Transverse colon (tissue), 4 donors: ENCODE measurements at regions not wholly inside any gene's neighbourhood (a gene's known extent, or its start where the extent isn't known, plus 50 kb on each side); places are given as distances from the start of the nearest gene placed in this dataset.

Experiments used
- DNase-seq: peaks from one replicate; pipeline ENCODE4 v3.0.0-alpha.2; 2019
- H3K27ac ChIP-seq, 4 donors: fragments of 200-600 bp; sonication (generic); 2 replicates each; pipeline ENCODE4 v1.5.1; 2016 to 2018; ENCODE audit warnings: inconsistent platforms in 4 of 4
- H3K27me3 ChIP-seq: fragments of 200-600 bp; sonication (generic); 2 replicates; pipeline ENCODE4 v1.5.1; 2017; ENCODE audit warnings: inconsistent platforms
- H3K36me3 ChIP-seq, 4 donors: fragments of 200-600 bp; sonication (generic); 2 replicates each; pipeline ENCODE4 v1.5.1; 2017 to 2019; ENCODE audit warnings: inconsistent platforms in 4 of 4
- H3K4me1 ChIP-seq, 4 donors: fragments of 200-600 bp; sonication (generic); 2 replicates each; pipeline ENCODE4 v1.5.1; 2017 to 2020; ENCODE audit warnings: inconsistent platforms in 4 of 4
- H3K4me3 ChIP-seq, 4 donors: fragments of 200-600 bp; sonication (generic); 1 replicate in 1 of 4; 2 replicates in 3 of 4; pipeline versions ENCODE4 v1.5.1 to v1.6.1; 2017 to 2019; ENCODE audit warnings: inconsistent platforms in 4 of 4
- H3K9me3 ChIP-seq, 2 donors: fragments of 200-600 bp; sonication (generic); 2 replicates each; pipeline ENCODE4 v1.5.1; 2017 to 2019; ENCODE audit warnings: inconsistent platforms in 2 of 2
- CTCF ChIP-seq, 5 experiments: fragments of 200-600 bp in 3 of 5; fragments of 450-650 bp in 2 of 5; sonication (generic) in 3 of 5; IDR thresholded peaks; 1 replicate in 2 of 5; 2 replicates in 3 of 5; pipeline ENCODE4 v1.5.1; 2016 to 2017; ENCODE audit warnings: antibody characterized with exemption in 5 of 5, inconsistent platforms in 3 of 5, mild to moderate bottlenecking in 2 of 5, moderate library complexity in 1 of 5
- EP300 ChIP-seq: sonication (generic); formaldehyde crosslinking; IDR thresholded peaks from one replicate; pipeline ENCODE4 v1.6.1; 2017; ENCODE audit warnings: antibody characterized with exemption, low read depth
- POLR2A ChIP-seq: fragments of 450-650 bp; IDR thresholded peaks from one replicate; pipeline ENCODE4 v1.6.1; 2016; ENCODE audit warnings: antibody characterized with exemption, mild to moderate bottlenecking, moderate library complexity
- POLR2AphosphoS5 ChIP-seq, 3 donors: sonication (generic); formaldehyde crosslinking; IDR thresholded peaks; one replicate each; pipeline ENCODE4 v1.6.1; 2016; ENCODE audit warnings: antibody characterized with exemption in 3 of 3
- WGBS, 2 donors: methylation state at CpG; one replicate each; pipeline ENCODE4 v1.1.5; 2018; ENCODE audit warnings: low coverage in 1 of 2; 5-methylcytosine and 5-hydroxymethylcytosine counted together
- in situ Hi-C, 4 donors: fragments of 200-750 bp; cut with MboI; loops; one replicate each; pipeline versions ENCODE4 v1.15.0 to v1.15.1; 2017; ENCODE audit warnings: low sequenced_read_pairs in 3 of 4, low pct_ligation_motif_present in 1 of 4, low pct_unique_long_range_greater_than_20kb in 1 of 4
- intact Hi-C: fragments of 100-400 bp; cut with DNase I; formaldehyde crosslinking; loops from one replicate; pipeline ENCODE4 v1.15.1; 2023; ENCODE audit warnings: low total_unique reads

- H3K27ac ChIP-seq: no peak overlapping the region
- intact Hi-C loops (no loop called here), in situ Hi-C loops (no loop called here)
- no peaks in the 10 kb centered on the region for H3K36me3 ChIP-seq
- H3K4me1 ChIP-seq: no peaks in the 10 kb centered on the region
- TF ChIP-seq POLR2A (no peak), POLR2AphosphoS5 (IDR thresholded peaks at IDR 0.05) (no peak), CTCF (IDR thresholded peaks at IDR 0.05) (no peak), EP300 (no peak)
- no peaks in the 10 kb centered on the region for H3K9me3 ChIP-seq
- DNase-seq: no peak
- H3K27me3 ChIP-seq: peaks cover 6% of the 10 kb centered on the region
- WGBS, 2 donors: 74 to 82% methylated on average over 3 to 7 of the region's 7 CpGs
- no peak overlapping the region for H3K4me3 ChIP-seq
Measured at GRCh38 chr2:16039823-16040222, 99.5 kb downstream of the MYCN start.

DNA sequence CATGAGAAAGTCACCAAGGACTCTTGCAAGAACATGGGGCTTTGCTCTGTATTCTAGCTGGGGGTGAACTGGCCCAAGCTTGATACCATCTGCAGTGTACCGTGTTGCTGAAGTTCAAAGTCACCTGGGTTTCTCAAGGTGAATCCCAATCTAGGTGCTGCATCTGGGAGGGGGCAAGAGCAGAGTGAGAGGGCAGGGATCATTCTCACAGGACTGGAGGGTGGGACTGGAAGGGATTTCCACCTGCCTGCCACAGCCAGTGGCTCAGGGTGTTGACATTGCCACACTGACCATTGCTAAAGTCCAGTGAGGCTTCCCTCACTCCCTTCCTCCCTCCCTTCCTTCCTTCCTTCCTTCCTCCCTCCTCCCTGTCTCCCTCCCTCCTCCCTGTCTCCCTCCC is 98.7 kb downstream of the MYCN start:
- WGBS, 2 donors: 80% methylated on average over 1 of the region's 1 CpG; no CpG with 5 or more reads in 1 of the 2 donors
- no peak for TF ChIP-seq POLR2A
- TF ChIP-seq POLR2AphosphoS5 (IDR thresholded peaks at IDR 0.05): no peak
- no peak for TF ChIP-seq EP300
- no peak for TF ChIP-seq CTCF (IDR thresholded peaks at IDR 0.05)
- intact Hi-C loops (no loop called here), in situ Hi-C loops (no loop called here)
- Histone ChIP-seq H3K36me3 (no peaks in the 10 kb centered on the region), H3K27ac (no peak overlapping the region), H3K4me3 (no peak overlapping the region), H3K27me3 (peaks cover 6% of the 10 kb centered on the region), H3K4me1 (no peaks in the 10 kb centered on the region), H3K9me3 (no peaks in the 10 kb centered on the region)
- no peak for DNase-seq

DNA sequence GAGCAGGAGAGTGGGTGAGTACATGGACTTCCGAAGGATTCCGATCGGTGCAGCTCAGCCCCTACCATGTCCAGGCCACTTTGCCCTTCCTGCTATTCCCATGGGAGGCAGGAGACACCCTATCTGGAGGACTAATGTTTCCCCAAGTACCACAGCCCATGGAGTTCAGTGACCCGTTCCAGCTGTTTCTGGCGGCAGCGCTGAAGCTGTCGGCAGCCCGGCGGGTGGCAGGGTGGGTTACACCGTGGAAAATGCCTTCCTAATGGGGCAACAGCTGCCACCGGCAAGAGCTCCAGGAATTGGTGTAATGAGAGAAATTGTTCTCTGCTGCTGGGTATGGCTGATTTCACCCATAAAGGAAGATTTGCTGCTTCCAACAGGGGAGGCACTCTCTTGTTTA is 98.3 kb downstream of the MYCN start:
- no peak overlapping the region for H3K27ac ChIP-seq
- no peaks in the 10 kb centered on the region for H3K9me3 ChIP-seq
- intact Hi-C loops (no loop called here), in situ Hi-C loops (no loop called here)
- no peaks in the 10 kb centered on the region for H3K36me3 ChIP-seq
- H3K4me3 ChIP-seq: no peak overlapping the region
- no peaks in the 10 kb centered on the region for H3K4me1 ChIP-seq
- H3K27me3 ChIP-seq: peaks cover 6% of the 10 kb centered on the region
- WGBS, 2 donors: 89% methylated on average over 11 of the region's 11 CpGs; no CpG with 5 or more reads in 1 of the 2 donors
- no peak for DNase-seq
- TF ChIP-seq POLR2A: no peak
- TF ChIP-seq CTCF (IDR thresholded peaks at IDR 0.05): no peak
- TF ChIP-seq POLR2AphosphoS5 (IDR thresholded peaks at IDR 0.05): no peak
- no peak for TF ChIP-seq EP300

- H3K36me3 ChIP-seq: no peaks in the 10 kb centered on the region
- H3K27me3 ChIP-seq: peaks cover 6% of the 10 kb centered on the region
- in situ Hi-C loops: no loop called here
- no peak for TF ChIP-seq EP300
- no peak for TF ChIP-seq POLR2A
- no peak for TF ChIP-seq CTCF (IDR thresholded peaks at IDR 0.05)
- TF ChIP-seq POLR2AphosphoS5 (IDR thresholded peaks at IDR 0.05): no peak
- H3K9me3 ChIP-seq: no peaks in the 10 kb centered on the region
- H3K4me3 ChIP-seq: no peak overlapping the region
- no peaks in the 10 kb centered on the region for H3K4me1 ChIP-seq
- intact Hi-C loops: no loop called here
- DNase-seq: no peak
- 57 to 62% methylated on average over 4 to 13 of the region's 13 CpGs for WGBS, 2 donors
- H3K27ac ChIP-seq: no peak overlapping the region
Measured at GRCh38 chr2:16037808-16038457, 97.6 kb downstream of the MYCN start.
